Fibroblast of pulmonary artery (primary cell): ENCODE measurements at regions not wholly inside any gene's neighbourhood (a gene's known extent, or its start where the extent isn't known, plus 50 kb on each side); places are given as distances from the start of the nearest gene placed in this dataset.

Experiments
- DNase-seq: peaks from one replicate; pipeline ENCODE4 v3.0.0-alpha.2; 2010; ENCODE audit warnings: low read depth
- H3K4me3 ChIP-seq: replicated peaks from 2 replicates; pipeline ENCODE4 v1.5.1; 2011; ENCODE audit warnings: low read depth, mild to moderate bottlenecking, control low read depth, low read length, moderate library complexity
- CTCF ChIP-seq: IDR thresholded peaks from 2 replicates; pipeline ENCODE4 v1.5.1; 2011; ENCODE audit warnings: mild to moderate bottlenecking, control low read depth, low read length, inconsistent platforms; ENCODE audit errors: missing control alignments

DNA sequence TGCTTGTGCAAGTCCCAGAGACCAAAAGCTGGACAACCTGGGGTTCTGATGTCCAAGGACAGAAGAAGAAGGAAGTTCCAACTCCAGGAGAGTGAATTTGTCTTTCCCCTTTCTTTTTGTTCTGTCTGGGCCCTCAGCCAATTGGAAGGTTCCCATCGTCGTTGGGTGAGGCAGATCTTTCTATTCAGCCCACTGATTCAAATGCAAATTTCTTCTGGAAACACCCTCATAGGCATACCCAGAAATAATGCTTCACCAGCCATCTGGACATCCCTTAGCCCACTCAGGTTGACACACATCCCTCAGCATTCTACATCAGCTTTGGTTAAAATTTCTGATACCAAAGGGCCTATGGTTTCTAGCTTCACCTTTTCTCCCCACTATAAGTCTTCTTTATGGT, 156.5 kb downstream of the SP3 start:
- no peak for TF ChIP-seq CTCF
- no peak overlapping the region for H3K4me3 ChIP-seq
- no peak for DNase-seq

DNA sequence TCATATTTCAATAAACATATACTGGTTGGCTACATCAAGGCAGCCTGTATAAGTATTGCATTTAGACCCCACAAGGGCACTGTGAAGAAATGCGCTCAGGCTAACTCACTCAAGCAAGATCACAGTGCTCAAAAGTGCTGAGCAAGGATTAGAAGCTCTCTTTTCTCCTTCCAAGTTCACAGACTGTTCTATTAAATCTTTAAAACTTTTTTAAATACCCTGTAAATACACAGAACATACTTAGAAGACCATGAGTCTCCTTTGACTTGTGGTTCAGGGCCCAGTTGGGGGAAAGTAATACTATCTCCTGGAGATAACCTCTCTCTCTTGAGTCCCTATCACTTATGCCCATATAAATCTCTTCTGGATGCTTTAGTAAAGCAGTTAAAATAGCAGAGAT, 152.9 kb downstream of the SP3 start:
- no peak overlapping the region for H3K4me3 ChIP-seq
- TF ChIP-seq CTCF = no peak
- no peak for DNase-seq

- no peak overlapping the region for H3K4me3 ChIP-seq
- DNase-seq = no peak
- no peak for TF ChIP-seq CTCF
Observed at GRCh38 chr2:173814306-173814705, 150.9 kb downstream of the SP3 start.

GRCh38 chr2:173815772-173816171, 149.4 kb downstream of the SP3 start:
- H3K4me3 ChIP-seq = no peak overlapping the region
- no peak for TF ChIP-seq CTCF
- DNase-seq = no peak

DNA sequence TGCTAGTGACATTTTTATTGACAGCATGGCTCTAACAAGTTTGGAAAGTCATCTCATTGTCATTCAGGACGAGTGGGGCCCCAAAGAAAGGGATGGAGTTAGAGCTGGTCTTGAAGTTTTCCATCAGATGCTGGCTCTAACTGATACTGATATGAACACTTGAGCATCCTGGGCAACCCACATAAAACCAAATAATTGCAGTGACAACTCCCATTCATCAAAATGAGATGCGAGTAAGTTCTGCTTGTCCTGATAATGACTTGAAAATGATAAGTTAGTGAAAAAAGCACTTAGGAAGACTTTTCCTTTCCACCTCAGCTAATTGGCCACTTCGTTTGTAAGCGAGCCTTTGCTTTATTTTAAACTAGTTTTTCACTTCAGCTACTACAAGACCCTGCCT, 147.6 kb downstream of the SP3 start:
- no peak overlapping the region for H3K4me3 ChIP-seq
- TF ChIP-seq CTCF = no peak
- no peak for DNase-seq

DNA sequence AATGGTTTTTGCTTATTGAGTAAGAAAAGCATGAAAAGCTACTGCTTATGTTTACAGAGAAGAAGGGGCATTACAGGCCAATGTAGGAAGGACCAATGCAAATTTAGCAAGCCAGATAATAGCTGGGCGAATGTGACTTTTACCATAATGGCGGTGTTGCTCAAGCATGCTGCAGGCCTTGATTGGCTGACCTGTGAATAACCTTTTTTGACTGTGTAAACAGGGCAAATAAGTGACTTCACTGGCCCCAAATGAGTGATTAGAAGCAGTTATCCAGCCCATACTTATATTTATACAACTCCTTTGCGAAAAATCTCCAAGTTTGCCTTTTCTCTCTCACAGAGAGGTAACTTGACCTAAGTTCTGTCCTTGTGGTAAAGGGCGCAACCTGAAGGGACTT, 146.9 kb downstream of the SP3 start:
- DNase-seq = no peak
- TF ChIP-seq CTCF = no peak
- no peak overlapping the region for H3K4me3 ChIP-seq

GRCh38 chr2:173819852-173820251, 145.3 kb downstream of the SP3 start:
- no peak overlapping the region for H3K4me3 ChIP-seq
- DNase-seq = no peak
- TF ChIP-seq CTCF = no peak
